IMR-90 (cell line): ENCODE measurements at regions not wholly inside any gene's neighbourhood (a gene's known extent, or its start where the extent isn't known, plus 50 kb on each side); places are given as distances from the start of the nearest gene placed in this dataset.

ENCODE experiments used
- ATAC-seq: fragments of 200-7000 bp; cut with Tn5 transposase; 2 replicates; pipeline ENCODE4 v1.9.1; 2020; ENCODE audit warnings: low read depth, mild to moderate bottlenecking, moderate library complexity
- BruUV-seq: library from RNA; stranded (reverse); fragments of 400-500 nt; replicated peaks from 2 replicates; lab custom pipeline; 2021; lab: Mats Ljungman, UMichigan
- CTCF ChIA-PET: fragments of 300-600 bp; formaldehyde crosslinking; extraction: SDS; loops from one replicate; lab custom pipeline; 2021; ENCODE audit warnings: antibody characterized with exemption; lab: Yijun Ruan, JAX
- POLR2A ChIA-PET: fragments of 300-600 bp; sonication (Branson Sonifier 250); formaldehyde crosslinking; loops from one replicate; lab custom pipeline; 2022; ENCODE audit warnings: antibody characterized with exemption; ENCODE audit not compliant: unreplicated experiment; lab: Charles Lee
- DNase-seq: peaks from one replicate; pipeline ENCODE4 v3.0.0; 2013
- H2AFZ ChIP-seq: replicated peaks from 2 replicates; pipeline ENCODE3; 2013; ENCODE audit warnings: low read length, mild to moderate bottlenecking; ENCODE audit not compliant: poor library complexity
- H2AK5ac ChIP-seq: 2 replicates; pipeline ENCODE4 v1.6.1; 2013; ENCODE audit warnings: low read depth, low read length, inconsistent platforms
- H2AK9ac ChIP-seq: replicated peaks from 2 replicates; pipeline ENCODE3; 2013; ENCODE audit warnings: mild to moderate bottlenecking, low read depth, low read length, moderate library complexity; ENCODE audit not compliant: poor library complexity
- H2BK120ac ChIP-seq: 2 replicates; pipeline ENCODE4 v1.6.1; 2013; ENCODE audit warnings: low read depth, low read length, inconsistent platforms
- H2BK15ac ChIP-seq: 3 replicates; pipeline ENCODE4 v1.6.1; 2013; ENCODE audit warnings: low read depth, low read length, inconsistent platforms
- H2BK20ac ChIP-seq: 2 replicates; pipeline ENCODE4 v1.6.1; 2013; ENCODE audit warnings: low read depth, mild to moderate bottlenecking, inconsistent platforms, low read length, moderate library complexity
- H2BK5ac ChIP-seq: 2 replicates; pipeline ENCODE4 v1.6.1; 2013; ENCODE audit warnings: mild to moderate bottlenecking, low read depth, low read length, inconsistent platforms; ENCODE audit not compliant: poor library complexity, severe bottlenecking
- H3K14ac ChIP-seq: replicated peaks from 2 replicates; pipeline ENCODE4 v1.6.1; 2013; ENCODE audit warnings: low read depth, low read length, inconsistent platforms
- H3K18ac ChIP-seq: 2 replicates; pipeline ENCODE4 v1.6.1; 2013; ENCODE audit warnings: low read depth, low read length, control low read depth
- H3K23ac ChIP-seq: 2 replicates; pipeline ENCODE4 v1.6.1; 2013; ENCODE audit warnings: low read depth, low read length, inconsistent platforms
- H3K27ac ChIP-seq: 2 replicates; pipeline ENCODE4 v1.5.1; 2013; ENCODE audit warnings: mild to moderate bottlenecking, control low read depth, low read length; ENCODE audit not compliant: insufficient read depth
- H3K27me3 ChIP-seq: 2 replicates; pipeline ENCODE4 v1.6.1; 2013; ENCODE audit warnings: low read length; ENCODE audit not compliant: control insufficient read depth, insufficient read depth
- H3K36me3 ChIP-seq: 2 replicates; pipeline ENCODE4 v1.6.1; 2013; ENCODE audit warnings: low read length, mixed read lengths; ENCODE audit not compliant: control insufficient read depth, insufficient read depth
- H3K4ac ChIP-seq: 2 replicates; pipeline ENCODE4 v1.6.1; 2013; ENCODE audit warnings: low read depth, low read length, inconsistent platforms
- H3K4me1 ChIP-seq: 2 replicates; pipeline ENCODE4 v1.6.1; 2013; ENCODE audit warnings: low read length, mixed read lengths; ENCODE audit not compliant: control insufficient read depth, insufficient read depth
- H3K4me2 ChIP-seq: 2 replicates; pipeline ENCODE4 v1.6.1; 2013; ENCODE audit warnings: low read depth, mild to moderate bottlenecking, control low read depth, low read length, moderate library complexity
- H3K4me3 ChIP-seq: 2 replicates; pipeline ENCODE4 v1.5.1; 2013; ENCODE audit warnings: low read depth, mild to moderate bottlenecking, control low read depth, low read length, moderate library complexity; ENCODE audit not compliant: insufficient read depth
- H3K56ac ChIP-seq: 2 replicates; pipeline ENCODE4 v1.6.1; 2013; ENCODE audit warnings: low read length, inconsistent platforms; ENCODE audit not compliant: insufficient read depth; ENCODE audit errors: extremely low read depth
- H3K79me1 ChIP-seq, 2 experiments: 2 replicates each; pipeline ENCODE4 v1.6.1; 2013; ENCODE audit warnings: low read length in 2 of 2, inconsistent platforms in 1 of 2, low read depth in 1 of 2
- H3K9ac ChIP-seq: 2 replicates; pipeline ENCODE4 v1.6.1; 2013; ENCODE audit warnings: low read depth, low read length, control low read depth
- H3K9me1 ChIP-seq: 2 replicates; pipeline ENCODE4 v1.6.1; 2013; ENCODE audit warnings: low read length, inconsistent platforms; ENCODE audit not compliant: insufficient read depth
- H3K9me3 ChIP-seq: 2 replicates; pipeline ENCODE4 v1.6.1; 2013; ENCODE audit warnings: low read length; ENCODE audit not compliant: control insufficient read depth, insufficient read depth
- H4K20me1 ChIP-seq: 2 replicates; pipeline ENCODE4 v1.6.1; 2013; ENCODE audit warnings: low read length, inconsistent platforms; ENCODE audit not compliant: insufficient read depth
- H4K5ac ChIP-seq: 2 replicates; pipeline ENCODE4 v1.6.1; 2013; ENCODE audit warnings: mild to moderate bottlenecking, low read depth, low read length, control low read depth
- H4K8ac ChIP-seq, 2 experiments: 2 replicates each; pipeline ENCODE4 v1.6.1; 2013; ENCODE audit warnings: low read depth in 2 of 2, low read length in 2 of 2, control low read depth in 1 of 2, inconsistent platforms in 1 of 2
- H4K91ac ChIP-seq: 2 replicates; pipeline ENCODE4 v1.6.1; 2013; ENCODE audit warnings: low read depth, low read length, inconsistent platforms; ENCODE audit not compliant: insufficient read depth
- BHLHE40 ChIP-seq: fragments of 150-350 bp; IDR thresholded peaks from 2 replicates; pipeline ENCODE4 v1.6.1; 2016; ENCODE audit warnings: mild to moderate bottlenecking, low read depth, low read length
- MAZ ChIP-seq: IDR thresholded peaks from 2 replicates; pipeline ENCODE4 v1.6.1; 2012; ENCODE audit warnings: low read depth, mild to moderate bottlenecking, low read length, improper control_type of control experiment, moderate library complexity, borderline replicate concordance
- MXI1 ChIP-seq: IDR thresholded peaks from 2 replicates; pipeline ENCODE4 v1.6.1; 2012; ENCODE audit warnings: low read depth, mild to moderate bottlenecking, low read length, moderate library complexity, borderline replicate concordance
- RCOR1 ChIP-seq: IDR thresholded peaks from 2 replicates; pipeline ENCODE4 v1.6.1; 2012; ENCODE audit warnings: mild to moderate bottlenecking, low read length, improper control_type of control experiment; ENCODE audit not compliant: insufficient replicate concordance
- RFX5 ChIP-seq: IDR thresholded peaks from 2 replicates; pipeline ENCODE4 v1.8.0; 2012; ENCODE audit warnings: low read depth, mild to moderate bottlenecking, low read length, moderate library complexity
- WGBS, 2 experiments: methylation state at CpG; one replicate each; pipeline versions ENCODE4 v1.1.5 to v1.1.7; 2013; ENCODE audit warnings: missing lambda C conversion rate in 2 of 2; ENCODE audit not compliant: insufficient read length in 1 of 2; ENCODE audit errors: extremely low coverage in 2 of 2; 5-methylcytosine and 5-hydroxymethylcytosine counted together
- dilution Hi-C: fragments of 300-500 bp; cut with HindIII; formaldehyde crosslinking; loops from one replicate; pipeline ENCODE4 v1.14.3; 2018; ENCODE audit warnings: low sequenced_read_pairs; ENCODE audit not compliant: unreplicated experiment
- in situ Hi-C: fragments of 300-500 bp; cut with MboI; formaldehyde crosslinking; loops from 3 replicates; pipeline ENCODE4 v1.14.3; 2019; ENCODE audit warnings: low sequenced_read_pairs, inconsistent platforms, mixed read lengths
- intact Hi-C: fragments of 100-400 bp; cut with micrococcal nuclease; formaldehyde crosslinking; loops from 2 replicates; pipeline ENCODE4 v1.10.0; 2022
- TF ChIP-seq, protein P1 (sequence below): fragments of 150-350 bp; IDR thresholded peaks from 2 replicates; pipeline ENCODE4 v1.6.1; 2016; ENCODE audit warnings: low read depth, mild to moderate bottlenecking, low read length, moderate library complexity, borderline replicate concordance
- TF ChIP-seq, protein P2 (sequence below): fragments of 150-350 bp; IDR thresholded peaks from 2 replicates; pipeline ENCODE4 v1.6.1; 2017; ENCODE audit warnings: mild to moderate bottlenecking, antibody characterized with exemption, low read length, low read depth

DNA sequence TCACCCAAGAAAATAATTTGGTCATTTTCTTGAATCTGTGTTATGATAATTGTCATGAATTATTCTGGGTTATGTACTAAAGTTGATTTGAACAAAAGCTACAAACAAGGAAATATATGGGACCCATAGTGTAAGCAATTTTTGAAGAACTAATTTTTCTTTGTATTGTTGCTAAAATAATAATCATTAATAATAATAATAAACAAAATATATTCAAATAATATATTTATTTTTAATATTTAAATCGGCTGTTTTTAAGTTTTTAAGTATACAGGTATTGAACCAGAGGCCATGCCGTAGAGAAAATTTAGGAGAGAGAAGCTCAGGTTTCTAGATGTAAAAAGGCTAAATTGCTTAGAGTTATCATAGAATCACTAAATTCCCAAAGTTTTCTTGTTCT is 747.3 kb downstream of the LUZP2 start:
- Histone ChIP-seq H2BK120ac (no peak overlapping the region), H2BK5ac (no peak overlapping the region), H3K9me1 (no peaks in the 10 kb centered on the region), H3K36me3 (no peaks in the 10 kb centered on the region), H3K9me3 (no peaks in the 10 kb centered on the region; the same call in 1 of the 2 replicates), H3K14ac (no peak overlapping the region), H3K56ac (no peak overlapping the region), H2AK9ac (no peak overlapping the region), H3K4me3 (no peak overlapping the region), H3K79me1 (no peaks in the 10 kb centered on the region), H3K9ac (no peak overlapping the region), H4K8ac (no peak overlapping the region), H3K27ac (no peak overlapping the region), H2BK15ac (no peak overlapping the region), H2BK20ac (no peak overlapping the region), H4K20me1 (no peaks in the 10 kb centered on the region), H2AK5ac (no peak overlapping the region), H3K27me3 (no peaks in the 10 kb centered on the region), H3K4ac (no peak overlapping the region), H3K4me1 (no peaks in the 10 kb centered on the region), H4K91ac (no peak overlapping the region), H3K18ac (no peak overlapping the region), H3K23ac (no peak overlapping the region), H4K5ac (no peak overlapping the region), H2AFZ (no peak overlapping the region), H3K4me2 (no peak overlapping the region)
- in situ Hi-C loops (no loop called here), dilution Hi-C loops (no loop called here), intact Hi-C loops (no loop called here)
- TF ChIP-seq MAZ = no peak
- no peak for TF ChIP-seq BHLHE40
- no peak for TF ChIP-seq RCOR1
- no peak for TF ChIP-seq RFX5
- no peak for TF ChIP-seq MXI1
- TF ChIP-seq, protein P1, sequence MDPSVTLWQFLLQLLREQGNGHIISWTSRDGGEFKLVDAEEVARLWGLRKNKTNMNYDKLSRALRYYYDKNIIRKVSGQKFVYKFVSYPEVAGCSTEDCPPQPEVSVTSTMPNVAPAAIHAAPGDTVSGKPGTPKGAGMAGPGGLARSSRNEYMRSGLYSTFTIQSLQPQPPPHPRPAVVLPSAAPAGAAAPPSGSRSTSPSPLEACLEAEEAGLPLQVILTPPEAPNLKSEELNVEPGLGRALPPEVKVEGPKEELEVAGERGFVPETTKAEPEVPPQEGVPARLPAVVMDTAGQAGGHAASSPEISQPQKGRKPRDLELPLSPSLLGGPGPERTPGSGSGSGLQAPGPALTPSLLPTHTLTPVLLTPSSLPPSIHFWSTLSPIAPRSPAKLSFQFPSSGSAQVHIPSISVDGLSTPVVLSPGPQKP = no peak
- TF ChIP-seq, protein P2, sequence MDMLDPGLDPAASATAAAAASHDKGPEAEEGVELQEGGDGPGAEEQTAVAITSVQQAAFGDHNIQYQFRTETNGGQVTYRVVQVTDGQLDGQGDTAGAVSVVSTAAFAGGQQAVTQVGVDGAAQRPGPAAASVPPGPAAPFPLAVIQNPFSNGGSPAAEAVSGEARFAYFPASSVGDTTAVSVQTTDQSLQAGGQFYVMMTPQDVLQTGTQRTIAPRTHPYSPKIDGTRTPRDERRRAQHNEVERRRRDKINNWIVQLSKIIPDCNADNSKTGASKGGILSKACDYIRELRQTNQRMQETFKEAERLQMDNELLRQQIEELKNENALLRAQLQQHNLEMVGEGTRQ = no peak
- no peak for ATAC-seq
- no peak for DNase-seq
- ChIA-PET POLR2A (no interaction called here), CTCF (no interaction called here)
- WGBS, 2 experiments = no CpG with 5 or more reads among the region's 2 CpGs
- no TSS peak for BruUV-seq
